SK-N-SH (cell line): ENCODE measurements at regions not wholly inside any gene's neighbourhood (a gene's known extent, or its start where the extent isn't known, plus 50 kb on each side); places are given as distances from the start of the nearest gene placed in this dataset.
A peak's percentile ranks its signal among the peaks of the same experiment; 100 is the strongest.

Experiments
- CTCF ChIA-PET: fragments of 300-600, 350-600 bp; formaldehyde crosslinking; extraction: SDS; loops from one replicate; lab custom pipeline; 2021; lab: Yijun Ruan, JAX
- POLR2A ChIA-PET: fragments of 350-600 bp; sonication (Branson Sonifier 250); formaldehyde crosslinking; extraction: SDS; loops from one replicate; lab custom pipeline; 2020; ENCODE audit warnings: antibody characterized with exemption, inconsistent platforms; lab: Yijun Ruan, JAX
- DNase-seq: peaks from one replicate; pipeline ENCODE4 v3.0.0; 2012
- H2AFZ ChIP-seq: fragments of 200-600 bp; sonication (generic); 2 replicates; pipeline ENCODE4 v1.8.1; 2016; ENCODE audit warnings: antibody characterized with exemption, mild to moderate bottlenecking, low read depth
- H3F3A ChIP-seq: fragments of 200-600 bp; sonication (generic); replicated peaks from 2 replicates; pipeline ENCODE3; 2016; ENCODE audit warnings: antibody characterized with exemption, mild to moderate bottlenecking; ENCODE audit not compliant: insufficient read depth
- H3K27ac ChIP-seq, 2 experiments: fragments of 200-500 bp in 1 of 2; fragments of 200-600 bp in 1 of 2; sonication (Bioruptor generic) in 1 of 2; sonication (generic), shearing (Covaris generic) in 1 of 2; 2 replicates each; pipeline versions ENCODE4 v1.5.1 to v1.6.1; 2014 to 2016; ENCODE audit warnings: low read depth in 2 of 2, inconsistent platforms in 1 of 2, low read length in 1 of 2, mild to moderate bottlenecking in 1 of 2, mixed read lengths in 1 of 2
- H3K27me3 ChIP-seq: fragments of 200-600 bp; sonication (generic), shearing (Covaris generic); 2 replicates; pipeline ENCODE4 v1.6.1; 2016; ENCODE audit warnings: mixed run types; ENCODE audit not compliant: insufficient read depth
- H3K36me3 ChIP-seq, 2 experiments: fragments of 200-500 bp in 1 of 2; fragments of 200-600 bp in 1 of 2; sonication (Bioruptor generic) in 1 of 2; sonication (generic) in 1 of 2; replicated peaks in 1 of 2; 2 replicates each; pipeline versions ENCODE3 to v1.5.1; 2014 to 2016; ENCODE audit warnings: low read length in 1 of 2, mild to moderate bottlenecking in 1 of 2; ENCODE audit not compliant: insufficient read depth in 2 of 2, control insufficient read depth in 1 of 2
- H3K4me1 ChIP-seq, 2 experiments: fragments of 200-500 bp in 1 of 2; fragments of 200-600 bp in 1 of 2; sonication (Bioruptor generic) in 1 of 2; sonication (generic), shearing (Covaris generic) in 1 of 2; 2 replicates each; pipeline versions ENCODE4 v1.5.1 to v1.6.1; 2014 to 2016; ENCODE audit warnings: low read depth in 1 of 2, low read length in 1 of 2, mixed run types in 1 of 2; ENCODE audit not compliant: insufficient read depth in 2 of 2, control insufficient read depth in 1 of 2
- H3K4me2 ChIP-seq: fragments of 200-600 bp; sonication (generic), shearing (Covaris generic); 2 replicates; pipeline ENCODE4 v1.6.1; 2017; ENCODE audit warnings: mixed run types
- H3K4me3 ChIP-seq, 2 experiments: fragments of 200-500 bp in 1 of 2; fragments of 200-600 bp in 1 of 2; sonication (Bioruptor generic) in 1 of 2; sonication (generic), shearing (Covaris generic) in 1 of 2; 2 replicates each; pipeline versions ENCODE4 v1.5.1 to v1.8.1; 2014 to 2016; ENCODE audit warnings: low read depth in 2 of 2, inconsistent platforms in 1 of 2, low read length in 1 of 2, mild to moderate bottlenecking in 1 of 2, mixed read lengths in 1 of 2, moderate library complexity in 1 of 2
- H3K79me2 ChIP-seq: fragments of 200-600 bp; sonication (generic); 2 replicates; pipeline ENCODE4 v1.8.1; 2017; ENCODE audit warnings: mild to moderate bottlenecking; ENCODE audit not compliant: insufficient read depth
- H3K9ac ChIP-seq: fragments of 200-600 bp; sonication (generic); 2 replicates; pipeline ENCODE4 v1.6.1; 2017; ENCODE audit warnings: mixed run types
- H3K9me2 ChIP-seq: fragments of 200-600 bp; sonication (generic); 2 replicates; pipeline ENCODE4 v1.6.1; 2017; ENCODE audit warnings: mixed run types
- H3K9me3 ChIP-seq: fragments of 200-600 bp; sonication (generic); 2 replicates; pipeline ENCODE4 v1.6.1; 2017; ENCODE audit warnings: mixed run types, mild to moderate bottlenecking, moderate library complexity
- H4K20me1 ChIP-seq: fragments of 200-600 bp; sonication (generic); 2 replicates; pipeline ENCODE4 v1.6.1; 2017; ENCODE audit warnings: mild to moderate bottlenecking, mixed run types; ENCODE audit not compliant: insufficient read depth
- ELF1 ChIP-seq: IDR thresholded peaks from 2 replicates; pipeline ENCODE4 v1.4.0; 2012
- EP300 ChIP-seq, 2 experiments: IDR thresholded peaks; 2 replicates each; pipeline versions ENCODE4 v1.4.0 to v1.6.1; 2012; ENCODE audit warnings: borderline replicate concordance in 1 of 2, low read depth in 1 of 2, low read length in 1 of 2
- EZH2phosphoT487 ChIP-seq: fragments of 200-600 bp; sonication (generic); IDR thresholded peaks from 2 replicates; pipeline ENCODE4 v1.6.1; 2017; ENCODE audit warnings: low read depth, mixed run types, mild to moderate bottlenecking, antibody characterized with exemption, moderate library complexity, borderline replicate concordance
- FOSL2 ChIP-seq: IDR thresholded peaks from 2 replicates; pipeline ENCODE4 v1.4.0; 2012; ENCODE audit warnings: low read depth, mild to moderate bottlenecking, moderate library complexity, borderline replicate concordance
- FOXJ3 ChIP-seq: sonication (generic); formaldehyde crosslinking; IDR thresholded peaks from 2 replicates; pipeline ENCODE4 v1.5.1; 2020; ENCODE audit warnings: mild to moderate bottlenecking, missing genetic modification reagents
- FOXM1 ChIP-seq: IDR thresholded peaks from 2 replicates; pipeline ENCODE4 v1.4.0; 2012; ENCODE audit warnings: low read depth, mild to moderate bottlenecking
- GABPA ChIP-seq: IDR thresholded peaks from 2 replicates; pipeline ENCODE4 v1.4.0; 2012; ENCODE audit warnings: low read depth, mild to moderate bottlenecking
- GATA2 ChIP-seq: sonication (generic); formaldehyde crosslinking; IDR thresholded peaks from 2 replicates; pipeline ENCODE4 v1.5.0; 2020; ENCODE audit warnings: mild to moderate bottlenecking, missing genetic modification reagents
- JUND ChIP-seq: IDR thresholded peaks from 2 replicates; pipeline ENCODE4 v1.4.0; 2012
- MXI1 ChIP-seq: IDR thresholded peaks from 2 replicates; pipeline ENCODE4 v1.6.1; 2012; ENCODE audit warnings: mild to moderate bottlenecking, low read depth, low read length, improper control_type of control experiment
- NFIC ChIP-seq: IDR thresholded peaks from 2 replicates; pipeline ENCODE4 v1.4.0; 2012; ENCODE audit warnings: borderline replicate concordance
- NRF1 ChIP-seq: IDR thresholded peaks from 2 replicates; pipeline ENCODE4 v1.6.1; 2012; ENCODE audit warnings: low read depth, mild to moderate bottlenecking, low read length
- POLR2AphosphoS5 ChIP-seq: IDR thresholded peaks from 2 replicates; pipeline ENCODE4 v1.6.1; 2012; ENCODE audit warnings: low read depth, low read length
- RAD21 ChIP-seq: IDR thresholded peaks from 2 replicates; pipeline ENCODE4 v1.6.1; 2012; ENCODE audit warnings: mild to moderate bottlenecking, low read length
- RCOR1 ChIP-seq: fragments of 150-350 bp; IDR thresholded peaks from 2 replicates; pipeline ENCODE4 v1.6.1; 2017; ENCODE audit warnings: antibody characterized with exemption, low read length
- RFX5 ChIP-seq: IDR thresholded peaks from 2 replicates; pipeline ENCODE4 v1.6.1; 2012; ENCODE audit warnings: mild to moderate bottlenecking, improper control_type of control experiment, low read length
- SIN3A ChIP-seq: IDR thresholded peaks from 2 replicates; pipeline ENCODE4 v1.6.1; 2012; ENCODE audit warnings: low read depth, mild to moderate bottlenecking, low read length, moderate library complexity, borderline replicate concordance
- SMC3 ChIP-seq: IDR thresholded peaks from 2 replicates; pipeline ENCODE4 v1.6.1; 2012; ENCODE audit warnings: low read depth, low read length, improper control_type of control experiment
- TAF1 ChIP-seq: IDR thresholded peaks from 2 replicates; pipeline ENCODE4 v1.6.1; 2012; ENCODE audit warnings: low read depth, mild to moderate bottlenecking, low read length, moderate library complexity, borderline replicate concordance
- YY1 ChIP-seq: IDR thresholded peaks from 2 replicates; pipeline ENCODE4 v1.4.0; 2012; ENCODE audit warnings: low read depth, mild to moderate bottlenecking
- WGBS: methylation state at CpG from one replicate; pipeline ENCODE4 v1.1.6; 2017; ENCODE audit warnings: low lambda C conversion rate; 5-methylcytosine and 5-hydroxymethylcytosine counted together
- TF ChIP-seq, protein P1 (sequence below): IDR thresholded peaks from 2 replicates; pipeline ENCODE4; 2012
- TF ChIP-seq, protein P2 (sequence below): IDR thresholded peaks from 2 replicates; pipeline ENCODE4 v1.4.0; 2012; ENCODE audit warnings: low read depth
- TF ChIP-seq, protein P3 (sequence below): IDR thresholded peaks from 2 replicates; pipeline ENCODE4 v1.4.0; 2012; ENCODE audit warnings: low read depth, borderline replicate concordance
- TF ChIP-seq, protein P4 (sequence below): IDR thresholded peaks from 2 replicates; pipeline ENCODE4 v1.4.0; 2012; ENCODE audit warnings: low read depth, borderline replicate concordance
- TF ChIP-seq, protein P5 (sequence below): fragments of 150-350 bp; IDR thresholded peaks from 2 replicates; pipeline ENCODE4 v1.6.1; 2017; ENCODE audit warnings: antibody characterized with exemption, low read length, low read depth, borderline replicate concordance
- TF ChIP-seq, protein P6 (sequence below): fragments of 200-600 bp; sonication (generic); IDR thresholded peaks from 2 replicates; pipeline ENCODE4 v1.6.1; 2017; ENCODE audit warnings: antibody characterized with exemption, mild to moderate bottlenecking, moderate library complexity

DNA sequence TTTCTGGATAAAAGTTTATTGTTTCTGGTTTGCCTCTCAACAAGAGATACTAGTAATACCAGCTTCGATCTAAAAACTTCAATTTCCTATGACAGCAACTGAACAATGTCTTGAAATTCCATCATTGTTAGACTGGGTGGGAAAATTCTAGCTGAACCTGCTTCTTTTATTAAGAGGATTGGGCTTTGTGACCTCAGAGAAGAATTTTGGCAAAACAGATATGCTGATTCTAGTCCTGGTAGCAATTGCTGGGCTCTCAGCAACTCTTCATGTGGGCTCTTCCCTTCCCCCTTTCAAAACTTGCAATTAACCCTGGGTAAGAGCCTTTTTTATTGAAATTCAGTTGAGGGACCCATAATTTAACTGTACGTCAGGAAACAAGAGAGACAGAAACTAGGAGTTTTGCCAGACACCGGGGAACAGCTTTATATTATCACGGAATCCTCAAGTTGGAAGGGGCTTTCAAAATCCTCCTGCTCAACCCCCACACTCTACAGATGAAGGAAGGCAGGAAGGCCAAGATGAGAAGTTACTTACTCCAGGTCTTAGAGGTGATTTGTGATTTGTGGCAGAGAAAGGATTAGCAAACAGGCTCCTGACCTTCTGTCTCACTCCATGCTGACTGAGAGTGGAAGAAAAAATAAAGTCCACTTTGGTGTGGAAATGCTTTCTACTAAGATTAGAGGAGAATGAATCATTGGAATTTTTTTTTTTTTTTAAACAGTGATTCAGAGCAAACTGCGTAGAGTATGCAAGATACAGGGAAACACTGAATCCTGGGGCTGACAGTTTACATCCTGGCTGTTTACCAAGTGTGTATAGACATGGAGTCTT lies 239.0 kb upstream of the ATP2B1 start:
- Histone ChIP-seq H3K27me3 (no peaks in the 10 kb centered on the region), H3F3A (peaks cover 16% of the 10 kb centered on the region), H2AFZ (peak overlapping the region; percentile 72), H3K9me2 (no peaks in the 10 kb centered on the region), H4K20me1 (no peaks in the 10 kb centered on the region), H3K9me3 (no peaks in the 10 kb centered on the region), H3K27ac (peak overlapping the region; percentile 88 to 92), H3K9ac (peak overlapping the region; percentile 66), H3K4me3 (peak overlapping the region; percentile 23 to 39; a peak in 2 of 4 replicates), H3K79me2 (no peaks in the 10 kb centered on the region), H3K4me1 (peaks cover 2 to 30% of the 10 kb centered on the region in 2 experiments; a peak in 3 of 4 replicates), H3K36me3 (no peaks in the 10 kb centered on the region), H3K4me2 (peak overlapping the region; percentile 72; the same call in 1 of the 2 replicates)
- no peak for DNase-seq
- CTCF ChIA-PET = interaction anchor here (1.0 to 2.1 kb wide), 2 partner anchors 11 to 404 kb away, joined by 3 to 4 read pairs; no protein-coding TSS in a partner anchor
- POLR2A ChIA-PET = no interaction called here
- WGBS = 21% methylated on average over 5 of the region's 5 CpGs
- TF ChIP-seq RCOR1 = no peak
- TF ChIP-seq, protein P1, sequence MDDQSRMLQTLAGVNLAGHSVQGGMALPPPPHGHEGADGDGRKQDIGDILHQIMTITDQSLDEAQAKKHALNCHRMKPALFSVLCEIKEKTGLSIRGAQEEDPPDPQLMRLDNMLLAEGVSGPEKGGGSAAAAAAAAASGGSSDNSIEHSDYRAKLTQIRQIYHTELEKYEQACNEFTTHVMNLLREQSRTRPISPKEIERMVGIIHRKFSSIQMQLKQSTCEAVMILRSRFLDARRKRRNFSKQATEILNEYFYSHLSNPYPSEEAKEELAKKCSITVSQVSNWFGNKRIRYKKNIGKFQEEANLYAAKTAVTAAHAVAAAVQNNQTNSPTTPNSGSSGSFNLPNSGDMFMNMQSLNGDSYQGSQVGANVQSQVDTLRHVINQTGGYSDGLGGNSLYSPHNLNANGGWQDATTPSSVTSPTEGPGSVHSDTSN = peak; percentile 70
- TF ChIP-seq YY1 = no peak
- TF ChIP-seq GATA2 (CRISPR knock-in tag) = no peak
- TF ChIP-seq, protein P2, sequence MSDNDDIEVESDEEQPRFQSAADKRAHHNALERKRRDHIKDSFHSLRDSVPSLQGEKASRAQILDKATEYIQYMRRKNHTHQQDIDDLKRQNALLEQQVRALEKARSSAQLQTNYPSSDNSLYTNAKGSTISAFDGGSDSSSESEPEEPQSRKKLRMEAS = 0 out of 2 replicates have a peak, but pooled peaks have one; percentile 16
- TF ChIP-seq, protein P3, sequence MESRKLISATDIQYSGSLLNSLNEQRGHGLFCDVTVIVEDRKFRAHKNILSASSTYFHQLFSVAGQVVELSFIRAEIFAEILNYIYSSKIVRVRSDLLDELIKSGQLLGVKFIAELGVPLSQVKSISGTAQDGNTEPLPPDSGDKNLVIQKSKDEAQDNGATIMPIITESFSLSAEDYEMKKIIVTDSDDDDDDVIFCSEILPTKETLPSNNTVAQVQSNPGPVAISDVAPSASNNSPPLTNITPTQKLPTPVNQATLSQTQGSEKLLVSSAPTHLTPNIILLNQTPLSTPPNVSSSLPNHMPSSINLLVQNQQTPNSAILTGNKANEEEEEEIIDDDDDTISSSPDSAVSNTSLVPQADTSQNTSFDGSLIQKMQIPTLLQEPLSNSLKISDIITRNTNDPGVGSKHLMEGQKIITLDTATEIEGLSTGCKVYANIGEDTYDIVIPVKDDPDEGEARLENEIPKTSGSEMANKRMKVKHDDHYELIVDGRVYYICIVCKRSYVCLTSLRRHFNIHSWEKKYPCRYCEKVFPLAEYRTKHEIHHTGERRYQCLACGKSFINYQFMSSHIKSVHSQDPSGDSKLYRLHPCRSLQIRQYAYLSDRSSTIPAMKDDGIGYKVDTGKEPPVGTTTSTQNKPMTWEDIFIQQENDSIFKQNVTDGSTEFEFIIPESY = no peak
- TF ChIP-seq, protein P4, sequence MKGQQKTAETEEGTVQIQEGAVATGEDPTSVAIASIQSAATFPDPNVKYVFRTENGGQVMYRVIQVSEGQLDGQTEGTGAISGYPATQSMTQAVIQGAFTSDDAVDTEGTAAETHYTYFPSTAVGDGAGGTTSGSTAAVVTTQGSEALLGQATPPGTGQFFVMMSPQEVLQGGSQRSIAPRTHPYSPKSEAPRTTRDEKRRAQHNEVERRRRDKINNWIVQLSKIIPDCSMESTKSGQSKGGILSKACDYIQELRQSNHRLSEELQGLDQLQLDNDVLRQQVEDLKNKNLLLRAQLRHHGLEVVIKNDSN = no peak
- peak; percentile 89 for TF ChIP-seq FOSL2
- no peak for TF ChIP-seq NRF1
- TF ChIP-seq JUND = peak; percentile 75
- no peak for TF ChIP-seq SMC3
- TF ChIP-seq SIN3A = no peak
- peak; percentile 41; the same call in 1 of the 2 replicates for TF ChIP-seq NFIC
- no peak for TF ChIP-seq TAF1
- TF ChIP-seq EZH2phosphoT487 = no peak
- 0 out of 2 replicates have a peak, but pooled peaks have one; percentile 25 for TF ChIP-seq POLR2AphosphoS5
- TF ChIP-seq, protein P5, sequence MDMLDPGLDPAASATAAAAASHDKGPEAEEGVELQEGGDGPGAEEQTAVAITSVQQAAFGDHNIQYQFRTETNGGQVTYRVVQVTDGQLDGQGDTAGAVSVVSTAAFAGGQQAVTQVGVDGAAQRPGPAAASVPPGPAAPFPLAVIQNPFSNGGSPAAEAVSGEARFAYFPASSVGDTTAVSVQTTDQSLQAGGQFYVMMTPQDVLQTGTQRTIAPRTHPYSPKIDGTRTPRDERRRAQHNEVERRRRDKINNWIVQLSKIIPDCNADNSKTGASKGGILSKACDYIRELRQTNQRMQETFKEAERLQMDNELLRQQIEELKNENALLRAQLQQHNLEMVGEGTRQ = no peak
- no peak for TF ChIP-seq FOXJ3
- peak in 1 of 2 experiments; percentile 45; a peak in 1 of 4 replicates for TF ChIP-seq EP300 (IDR thresholded peaks at IDR 0.05; ENCODE audit: borderline replicate concordance in 1 of 2, low read depth in 1 of 2, low read length in 1 of 2)
- TF ChIP-seq RAD21 = no peak
- TF ChIP-seq MXI1 = no peak
- TF ChIP-seq ELF1 = 0 out of 2 replicates have a peak, but pooled peaks have one; percentile 17
- no peak for TF ChIP-seq FOXM1
- TF ChIP-seq, protein P6, sequence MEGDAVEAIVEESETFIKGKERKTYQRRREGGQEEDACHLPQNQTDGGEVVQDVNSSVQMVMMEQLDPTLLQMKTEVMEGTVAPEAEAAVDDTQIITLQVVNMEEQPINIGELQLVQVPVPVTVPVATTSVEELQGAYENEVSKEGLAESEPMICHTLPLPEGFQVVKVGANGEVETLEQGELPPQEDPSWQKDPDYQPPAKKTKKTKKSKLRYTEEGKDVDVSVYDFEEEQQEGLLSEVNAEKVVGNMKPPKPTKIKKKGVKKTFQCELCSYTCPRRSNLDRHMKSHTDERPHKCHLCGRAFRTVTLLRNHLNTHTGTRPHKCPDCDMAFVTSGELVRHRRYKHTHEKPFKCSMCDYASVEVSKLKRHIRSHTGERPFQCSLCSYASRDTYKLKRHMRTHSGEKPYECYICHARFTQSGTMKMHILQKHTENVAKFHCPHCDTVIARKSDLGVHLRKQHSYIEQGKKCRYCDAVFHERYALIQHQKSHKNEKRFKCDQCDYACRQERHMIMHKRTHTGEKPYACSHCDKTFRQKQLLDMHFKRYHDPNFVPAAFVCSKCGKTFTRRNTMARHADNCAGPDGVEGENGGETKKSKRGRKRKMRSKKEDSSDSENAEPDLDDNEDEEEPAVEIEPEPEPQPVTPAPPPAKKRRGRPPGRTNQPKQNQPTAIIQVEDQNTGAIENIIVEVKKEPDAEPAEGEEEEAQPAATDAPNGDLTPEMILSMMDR = no peak
- TF ChIP-seq GABPA = no peak
- TF ChIP-seq RFX5 = no peak
